Right kidney (tissue), 1 donor: ENCODE measurements at regions not wholly inside any gene's neighbourhood (a gene's known extent, or its start where the extent isn't known, plus 50 kb on each side); places are given as distances from the start of the nearest gene placed in this dataset.
"Not testable (repeated sequence)": the region's sequence is repeated elsewhere in the genome, so short reads cannot be mapped to it uniquely, and the experiment has no call there.

ENCODE experiments used
- DNase-seq: peaks from one replicate; pipeline ENCODE4 v3.0.0-alpha.2; 2016

- DNase-seq, result no peak
These were observed 54.7 kb upstream of the ARSJ start for GRCh38 chr4:114034189-114034588.

DNA sequence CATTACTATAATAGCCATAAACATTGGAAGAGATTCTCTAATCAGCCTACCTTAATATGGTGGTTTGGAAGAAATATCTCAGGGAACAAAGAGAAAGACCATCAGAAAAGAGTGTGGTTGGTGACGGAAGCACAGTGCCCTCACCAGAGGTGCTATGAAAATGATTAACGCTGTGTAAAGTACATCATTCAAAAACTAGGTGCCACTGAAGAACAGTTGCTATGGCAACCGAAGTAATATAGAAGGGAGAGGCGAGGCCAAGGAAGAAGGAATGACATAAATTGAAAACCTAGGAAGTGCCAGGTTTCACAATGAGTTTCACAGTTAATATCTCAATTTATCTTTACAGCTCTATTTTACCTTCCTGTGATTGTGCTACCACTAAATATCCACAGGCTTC is 57.0 kb upstream of the ARSJ start:
- DNase-seq, result no peak

- DNase-seq, result no peak
These were observed 57.4 kb upstream of the ARSJ start for GRCh38 chr4:114036864-114037263.

- DNase-seq, result no peak
These were observed 58.5 kb upstream of the ARSJ start for GRCh38 chr4:114037988-114038387.

GRCh38 chr4:114038762-114039387 is 59.4 kb upstream of the ARSJ start:
- no peak for DNase-seq

- DNase-seq, result no peak
These were observed 61.1 kb upstream of the ARSJ start for GRCh38 chr4:114040319-114041116.

GRCh38 chr4:114041117-114041475 is 61.6 kb upstream of the ARSJ start:
- no peak for DNase-seq

DNA sequence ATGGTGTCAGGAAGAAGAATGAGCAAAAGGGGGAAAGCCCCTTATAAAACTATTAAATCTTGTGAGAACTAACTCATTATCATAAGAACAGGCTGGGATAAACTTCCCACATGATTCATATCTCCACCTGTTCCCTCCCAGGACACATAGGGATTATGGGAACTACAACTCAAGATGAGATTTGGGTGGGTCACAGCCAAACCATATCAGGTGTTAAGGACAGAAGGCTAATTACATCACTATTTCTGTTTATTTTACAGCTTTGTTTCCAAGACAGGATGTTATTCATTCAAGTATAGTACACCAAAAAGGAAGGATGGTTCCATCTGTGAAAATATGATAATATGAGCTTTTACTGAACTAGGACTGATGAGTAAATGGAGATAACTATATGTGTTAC is 63.7 kb upstream of the ARSJ start:
- no peak for DNase-seq

DNA sequence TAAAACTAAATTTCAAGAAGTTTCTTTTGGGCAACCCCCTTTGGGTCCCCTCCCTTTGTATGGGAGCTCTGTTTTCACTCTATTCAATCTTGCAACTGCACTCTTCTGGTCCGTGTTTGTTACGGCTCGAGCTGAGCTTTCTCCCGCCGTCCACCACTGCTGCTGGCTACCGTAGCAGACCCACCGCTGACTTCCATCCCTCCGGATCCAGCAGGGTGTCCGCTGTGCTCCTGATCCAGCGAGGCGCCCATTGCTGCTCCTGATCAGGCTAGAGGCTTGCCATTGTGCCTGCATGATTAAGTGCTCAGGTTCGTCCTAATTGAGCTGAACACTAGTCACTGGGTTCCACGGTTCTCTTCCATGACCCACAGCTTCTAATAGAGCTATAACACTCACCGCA is 64.9 kb upstream of the ARSJ start:
- DNase-seq, result not testable (repeated sequence)

- DNase-seq, result no peak
These were observed 66.9 kb upstream of the ARSJ start for GRCh38 chr4:114046331-114046730.

DNA sequence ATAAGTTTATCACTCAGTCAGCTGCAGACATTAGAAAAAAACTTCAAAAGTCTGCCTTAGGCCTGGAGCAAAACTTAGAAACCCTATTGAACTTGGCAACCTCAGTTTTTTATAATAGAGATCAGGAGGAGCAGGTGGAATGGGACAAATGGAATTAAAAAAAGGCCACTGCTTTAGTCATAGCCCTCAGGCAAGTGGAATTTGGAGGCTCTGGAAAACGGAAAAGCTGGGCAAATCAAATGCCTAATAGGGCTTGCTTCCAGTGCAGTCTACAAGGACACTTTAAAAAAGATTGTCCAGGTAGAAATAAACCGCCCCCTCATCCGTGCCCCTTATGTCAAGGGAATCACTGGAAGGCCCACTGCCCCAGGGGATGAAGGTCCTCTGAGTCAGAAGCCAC is 68.7 kb upstream of the ARSJ start:
- not testable (repeated sequence) for DNase-seq

DNA sequence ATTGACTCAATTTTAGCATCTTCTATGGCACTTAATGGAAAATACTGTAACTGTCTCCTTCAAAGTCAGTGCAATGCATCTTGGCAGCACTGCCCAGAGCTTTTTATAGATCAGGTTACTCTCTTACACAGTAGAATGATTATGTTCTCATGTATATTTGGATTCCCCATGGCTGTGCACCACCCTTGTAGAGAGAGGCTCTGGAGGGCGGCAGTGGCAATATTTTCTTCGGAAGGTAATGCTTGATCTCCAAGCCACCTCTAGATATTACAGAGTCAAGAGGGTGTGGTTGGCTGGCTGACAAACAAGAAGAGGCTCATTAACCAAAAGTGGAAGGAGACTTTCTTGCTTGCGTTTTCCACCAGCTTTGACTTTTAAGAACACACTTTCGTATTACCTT is 72.8 kb upstream of the ARSJ start:
- DNase-seq, result no peak

DNA sequence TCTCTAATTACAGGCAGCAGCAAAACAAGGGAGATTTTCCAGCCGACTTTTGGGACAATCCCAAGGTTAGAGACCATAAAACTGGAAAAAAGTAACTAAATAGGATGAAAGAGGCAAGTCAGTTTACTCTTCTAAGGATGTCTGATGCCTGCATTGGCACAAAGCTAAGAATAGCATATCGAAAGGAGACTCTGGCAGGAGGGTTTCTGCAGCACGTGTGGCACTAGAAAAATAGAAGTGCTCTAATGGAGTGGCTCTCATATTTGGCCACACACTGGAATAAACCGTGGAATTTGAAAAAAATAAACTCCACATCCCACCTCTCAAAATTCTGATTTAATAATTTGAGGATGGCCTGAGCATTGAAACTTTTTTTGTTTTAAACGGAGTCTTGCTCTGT is 77.2 kb upstream of the ARSJ start:
- no peak for DNase-seq

DNA sequence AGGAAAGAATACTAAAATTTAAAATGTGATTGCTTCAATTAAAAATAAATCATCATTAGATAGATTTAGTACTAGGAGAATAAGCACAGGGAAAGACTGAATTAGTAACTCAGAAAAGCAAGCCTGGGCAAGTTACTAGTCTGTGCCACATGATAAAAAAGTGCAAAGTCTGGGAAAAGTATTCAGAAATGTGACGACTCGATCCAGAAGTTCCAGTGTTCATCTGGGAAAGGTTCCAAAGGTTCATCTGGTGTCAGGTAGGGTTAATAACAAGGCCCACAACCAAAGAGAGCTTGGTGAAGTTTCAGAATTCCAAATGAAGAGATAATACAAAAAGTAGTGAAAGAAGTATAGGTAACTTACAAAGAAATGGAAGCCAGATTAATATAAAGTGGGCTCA is 78.3 kb upstream of the ARSJ start:
- DNase-seq, result no peak

DNA sequence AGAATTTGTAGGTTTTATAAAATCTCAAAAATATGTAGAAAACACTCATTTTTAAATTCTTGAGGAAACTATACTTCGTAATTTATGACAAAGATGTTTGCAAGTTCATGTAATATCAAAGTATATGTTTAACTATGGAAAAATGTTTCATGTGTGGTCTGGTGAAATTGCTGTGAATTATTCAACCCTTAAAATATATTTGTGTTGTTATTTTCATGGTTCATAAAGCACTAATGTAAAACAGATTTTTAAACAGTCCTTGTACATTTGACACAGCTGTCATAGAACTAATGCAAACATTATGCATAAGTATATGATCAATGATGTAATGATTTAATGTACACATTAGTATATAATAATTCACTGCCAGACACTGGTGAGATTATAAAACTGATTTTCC is 83.1 kb upstream of the ARSJ start:
- DNase-seq, result no peak

DNA sequence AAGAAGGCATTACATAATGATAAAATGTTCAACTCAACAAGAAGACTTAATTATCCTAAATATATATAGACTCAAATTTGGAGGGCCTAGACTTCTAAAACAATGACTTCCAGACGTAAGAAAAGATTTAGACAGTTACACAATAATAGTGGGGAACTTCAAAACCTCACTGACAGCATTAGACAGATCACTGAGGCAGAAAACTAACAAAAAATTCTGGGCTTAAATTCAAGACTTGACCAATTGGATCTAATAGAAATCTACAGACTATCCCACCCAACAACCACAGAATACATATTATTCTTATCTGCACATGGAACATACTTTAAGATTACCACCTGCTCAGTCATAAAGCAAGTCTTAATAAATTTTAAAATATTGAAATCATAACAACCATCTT is 93.3 kb upstream of the ARSJ start:
- DNase-seq, result no peak

DNA sequence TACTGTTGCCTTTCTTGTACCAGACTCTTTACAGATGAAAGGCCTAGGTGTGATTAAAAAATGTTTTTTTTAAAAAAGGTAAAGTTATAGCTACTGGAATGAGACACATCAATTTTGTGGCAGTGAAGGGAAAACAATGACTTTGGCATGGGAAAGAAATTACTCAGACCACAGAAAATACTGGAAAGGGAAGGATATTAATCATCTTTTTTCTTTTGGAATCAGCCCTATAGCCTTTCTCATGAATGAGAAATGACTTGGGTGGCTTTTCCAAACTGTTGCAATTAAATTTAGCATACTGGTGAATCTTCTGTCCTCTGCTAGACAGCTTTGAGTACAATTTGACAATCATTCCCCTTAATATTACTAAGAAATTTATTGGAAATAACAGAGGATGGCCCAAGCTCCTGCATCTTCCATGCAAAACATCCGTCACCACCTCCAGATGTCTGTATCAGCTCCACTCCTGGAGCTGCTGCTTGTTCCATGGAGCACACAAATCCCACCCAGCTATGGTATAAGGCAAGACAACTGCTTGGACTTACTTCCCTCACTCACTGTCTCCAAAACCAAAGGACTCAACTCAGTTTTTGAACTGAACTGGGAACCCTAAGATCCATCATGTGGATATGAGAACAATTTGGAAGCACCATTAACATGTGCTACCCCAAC is 97.6 kb upstream of the ARSJ start:
- DNase-seq, result no peak

DNA sequence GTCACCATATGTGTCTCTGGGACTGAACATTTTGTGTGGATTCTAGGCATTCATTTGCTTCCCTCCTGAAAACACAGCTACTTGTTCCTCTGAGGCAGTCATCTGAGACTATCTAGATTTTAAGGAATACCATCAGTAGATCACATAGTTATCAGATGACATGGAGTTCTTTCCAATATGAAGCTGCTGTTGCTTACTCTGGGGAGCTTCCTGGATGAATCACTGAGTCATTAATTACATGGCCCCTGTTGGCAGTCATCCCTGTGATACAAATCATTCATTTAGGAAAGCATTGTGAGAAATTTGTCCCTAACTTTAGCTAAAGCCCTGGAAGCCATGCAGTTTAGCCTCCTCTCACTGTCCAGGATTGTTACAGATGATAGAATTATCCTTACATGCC is 98.2 kb upstream of the ARSJ start:
- no peak for DNase-seq

DNA sequence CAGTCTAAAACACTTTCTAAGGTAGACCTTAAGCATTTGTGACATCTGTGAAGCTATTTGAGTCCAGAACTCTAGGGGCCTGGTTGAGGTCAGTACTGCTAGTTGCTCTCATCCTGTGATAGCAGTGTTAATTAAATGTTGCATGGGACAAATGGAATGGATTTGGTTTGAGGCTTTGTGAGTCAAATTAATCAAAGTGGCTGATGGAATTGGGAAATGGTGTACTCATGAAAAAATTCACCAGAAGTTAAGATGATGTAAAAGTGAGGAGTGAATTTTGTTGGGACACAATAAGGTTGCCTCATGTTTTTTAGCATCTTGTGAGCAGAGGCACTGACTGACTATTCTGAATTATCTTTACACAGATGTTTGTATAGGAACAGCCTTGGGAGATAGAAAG is 99.2 kb upstream of the ARSJ start:
- DNase-seq, result no peak

- no peak for DNase-seq
These were observed 102.3 kb upstream of the ARSJ start for GRCh38 chr4:114081783-114082182.

- DNase-seq, result no peak
These were observed 102.9 kb upstream of the ARSJ start for GRCh38 chr4:114082348-114082747.

DNA sequence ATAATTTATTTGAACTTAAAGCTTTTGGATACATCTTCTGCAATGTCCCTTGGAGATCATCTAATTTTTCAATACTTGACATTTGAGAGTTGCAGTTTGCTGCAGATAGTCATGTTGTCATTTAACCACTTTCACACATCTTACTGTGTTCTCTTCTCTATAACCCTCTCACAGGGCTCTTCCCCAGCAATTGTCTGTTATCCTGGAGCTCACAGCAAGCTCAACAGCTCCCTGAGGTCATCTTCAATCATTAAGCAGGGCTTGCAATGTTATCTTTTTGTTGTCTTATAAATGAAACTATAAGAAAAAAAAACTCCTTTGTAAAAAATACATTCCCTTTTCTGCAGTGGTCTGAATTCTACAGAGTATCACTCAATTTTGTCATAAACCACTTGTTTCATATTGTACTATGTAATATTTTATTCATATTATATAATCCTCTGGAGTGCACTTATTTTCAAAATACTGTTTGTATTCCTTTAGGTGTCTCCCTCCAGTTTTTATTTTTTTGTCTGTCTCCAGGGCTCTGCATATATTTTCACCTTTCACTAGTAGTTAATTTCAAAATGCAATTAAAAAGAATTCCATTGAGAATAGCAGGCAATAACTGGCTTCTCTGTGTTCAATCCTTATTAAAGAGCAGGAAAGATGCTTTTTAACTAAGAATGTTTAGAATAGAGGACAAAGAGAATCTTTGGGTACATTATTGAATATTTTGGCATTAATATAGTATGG is 106.3 kb upstream of the ARSJ start:
- DNase-seq, result no peak

DNA sequence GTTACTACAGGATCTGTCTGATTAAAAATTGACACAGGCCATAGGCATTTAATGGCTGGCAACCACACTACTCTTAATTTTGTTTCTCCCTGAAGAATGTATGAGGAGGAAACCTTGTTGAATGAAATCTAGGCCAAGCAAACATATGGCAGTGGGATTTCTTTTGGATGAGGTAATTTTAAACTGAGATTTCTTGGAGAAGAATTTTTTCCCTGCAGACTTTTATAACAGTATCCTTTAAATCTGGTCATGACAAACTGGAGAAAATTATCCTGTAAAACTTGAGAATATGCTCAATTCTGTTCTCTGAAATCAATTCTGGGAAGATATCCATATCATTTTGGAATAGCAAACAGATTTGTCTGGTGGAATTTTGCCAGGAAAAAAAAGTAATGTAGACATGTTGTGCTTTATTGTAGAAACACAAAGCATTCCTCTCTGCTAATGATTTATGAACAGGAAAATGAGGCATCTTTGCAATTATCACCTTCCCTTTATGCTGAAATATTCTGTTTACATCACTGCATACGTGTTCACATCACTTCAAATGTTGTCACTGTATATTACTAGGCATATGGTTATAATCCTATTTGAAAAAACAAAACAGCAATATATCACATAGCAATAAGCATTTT is 108.3 kb upstream of the ARSJ start:
- no peak for DNase-seq
